ENCODE measurements at regions not wholly inside any gene's neighbourhood (a gene's known extent, or its start where the extent isn't known, plus 50 kb on each side); places are given as distances from the start of the nearest gene placed in this dataset.

DNA sequence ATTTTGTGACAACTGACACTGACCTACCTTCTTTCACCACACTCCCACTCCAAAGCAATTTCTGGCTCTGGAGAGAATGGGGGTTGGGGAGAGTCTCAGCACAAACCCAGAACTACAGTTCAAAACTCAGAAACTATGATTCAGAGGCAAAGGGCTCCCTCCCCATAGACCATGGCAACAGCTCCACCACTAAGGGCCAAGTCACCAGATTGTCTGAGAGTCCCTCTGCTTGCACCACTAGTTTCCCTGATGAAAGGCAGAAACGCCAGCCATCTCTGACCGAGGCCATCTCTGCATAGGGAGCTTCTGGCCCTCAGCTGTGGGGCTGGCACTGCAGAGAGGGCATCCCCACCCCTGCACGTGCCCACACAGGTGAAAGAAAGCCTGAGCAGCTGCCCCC is 112.4 kb upstream of the VSTM2B start (continued):
- TF ChIP-seq, protein P1, sequence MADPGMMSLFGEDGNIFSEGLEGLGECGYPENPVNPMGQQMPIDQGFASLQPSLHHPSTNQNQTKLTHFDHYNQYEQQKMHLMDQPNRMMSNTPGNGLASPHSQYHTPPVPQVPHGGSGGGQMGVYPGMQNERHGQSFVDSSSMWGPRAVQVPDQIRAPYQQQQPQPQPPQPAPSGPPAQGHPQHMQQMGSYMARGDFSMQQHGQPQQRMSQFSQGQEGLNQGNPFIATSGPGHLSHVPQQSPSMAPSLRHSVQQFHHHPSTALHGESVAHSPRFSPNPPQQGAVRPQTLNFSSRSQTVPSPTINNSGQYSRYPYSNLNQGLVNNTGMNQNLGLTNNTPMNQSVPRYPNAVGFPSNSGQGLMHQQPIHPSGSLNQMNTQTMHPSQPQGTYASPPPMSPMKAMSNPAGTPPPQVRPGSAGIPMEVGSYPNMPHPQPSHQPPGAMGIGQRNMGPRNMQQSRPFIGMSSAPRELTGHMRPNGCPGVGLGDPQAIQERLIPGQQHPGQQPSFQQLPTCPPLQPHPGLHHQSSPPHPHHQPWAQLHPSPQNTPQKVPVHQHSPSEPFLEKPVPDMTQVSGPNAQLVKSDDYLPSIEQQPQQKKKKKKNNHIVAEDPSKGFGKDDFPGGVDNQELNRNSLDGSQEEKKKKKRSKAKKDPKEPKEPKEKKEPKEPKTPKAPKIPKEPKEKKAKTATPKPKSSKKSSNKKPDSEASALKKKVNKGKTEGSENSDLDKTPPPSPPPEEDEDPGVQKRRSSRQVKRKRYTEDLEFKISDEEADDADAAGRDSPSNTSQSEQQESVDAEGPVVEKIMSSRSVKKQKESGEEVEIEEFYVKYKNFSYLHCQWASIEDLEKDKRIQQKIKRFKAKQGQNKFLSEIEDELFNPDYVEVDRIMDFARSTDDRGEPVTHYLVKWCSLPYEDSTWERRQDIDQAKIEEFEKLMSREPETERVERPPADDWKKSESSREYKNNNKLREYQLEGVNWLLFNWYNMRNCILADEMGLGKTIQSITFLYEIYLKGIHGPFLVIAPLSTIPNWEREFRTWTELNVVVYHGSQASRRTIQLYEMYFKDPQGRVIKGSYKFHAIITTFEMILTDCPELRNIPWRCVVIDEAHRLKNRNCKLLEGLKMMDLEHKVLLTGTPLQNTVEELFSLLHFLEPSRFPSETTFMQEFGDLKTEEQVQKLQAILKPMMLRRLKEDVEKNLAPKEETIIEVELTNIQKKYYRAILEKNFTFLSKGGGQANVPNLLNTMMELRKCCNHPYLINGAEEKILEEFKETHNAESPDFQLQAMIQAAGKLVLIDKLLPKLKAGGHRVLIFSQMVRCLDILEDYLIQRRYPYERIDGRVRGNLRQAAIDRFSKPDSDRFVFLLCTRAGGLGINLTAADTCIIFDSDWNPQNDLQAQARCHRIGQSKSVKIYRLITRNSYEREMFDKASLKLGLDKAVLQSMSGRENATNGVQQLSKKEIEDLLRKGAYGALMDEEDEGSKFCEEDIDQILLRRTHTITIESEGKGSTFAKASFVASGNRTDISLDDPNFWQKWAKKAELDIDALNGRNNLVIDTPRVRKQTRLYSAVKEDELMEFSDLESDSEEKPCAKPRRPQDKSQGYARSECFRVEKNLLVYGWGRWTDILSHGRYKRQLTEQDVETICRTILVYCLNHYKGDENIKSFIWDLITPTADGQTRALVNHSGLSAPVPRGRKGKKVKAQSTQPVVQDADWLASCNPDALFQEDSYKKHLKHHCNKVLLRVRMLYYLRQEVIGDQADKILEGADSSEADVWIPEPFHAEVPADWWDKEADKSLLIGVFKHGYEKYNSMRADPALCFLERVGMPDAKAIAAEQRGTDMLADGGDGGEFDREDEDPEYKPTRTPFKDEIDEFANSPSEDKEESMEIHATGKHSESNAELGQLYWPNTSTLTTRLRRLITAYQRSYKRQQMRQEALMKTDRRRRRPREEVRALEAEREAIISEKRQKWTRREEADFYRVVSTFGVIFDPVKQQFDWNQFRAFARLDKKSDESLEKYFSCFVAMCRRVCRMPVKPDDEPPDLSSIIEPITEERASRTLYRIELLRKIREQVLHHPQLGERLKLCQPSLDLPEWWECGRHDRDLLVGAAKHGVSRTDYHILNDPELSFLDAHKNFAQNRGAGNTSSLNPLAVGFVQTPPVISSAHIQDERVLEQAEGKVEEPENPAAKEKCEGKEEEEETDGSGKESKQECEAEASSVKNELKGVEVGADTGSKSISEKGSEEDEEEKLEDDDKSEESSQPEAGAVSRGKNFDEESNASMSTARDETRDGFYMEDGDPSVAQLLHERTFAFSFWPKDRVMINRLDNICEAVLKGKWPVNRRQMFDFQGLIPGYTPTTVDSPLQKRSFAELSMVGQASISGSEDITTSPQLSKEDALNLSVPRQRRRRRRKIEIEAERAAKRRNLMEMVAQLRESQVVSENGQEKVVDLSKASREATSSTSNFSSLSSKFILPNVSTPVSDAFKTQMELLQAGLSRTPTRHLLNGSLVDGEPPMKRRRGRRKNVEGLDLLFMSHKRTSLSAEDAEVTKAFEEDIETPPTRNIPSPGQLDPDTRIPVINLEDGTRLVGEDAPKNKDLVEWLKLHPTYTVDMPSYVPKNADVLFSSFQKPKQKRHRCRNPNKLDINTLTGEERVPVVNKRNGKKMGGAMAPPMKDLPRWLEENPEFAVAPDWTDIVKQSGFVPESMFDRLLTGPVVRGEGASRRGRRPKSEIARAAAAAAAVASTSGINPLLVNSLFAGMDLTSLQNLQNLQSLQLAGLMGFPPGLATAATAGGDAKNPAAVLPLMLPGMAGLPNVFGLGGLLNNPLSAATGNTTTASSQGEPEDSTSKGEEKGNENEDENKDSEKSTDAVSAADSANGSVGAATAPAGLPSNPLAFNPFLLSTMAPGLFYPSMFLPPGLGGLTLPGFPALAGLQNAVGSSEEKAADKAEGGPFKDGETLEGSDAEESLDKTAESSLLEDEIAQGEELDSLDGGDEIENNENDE (IDR thresholded peaks at IDR 0.05; ENCODE audit: insufficient replicate concordance, low read length) = no peak
- TF ChIP-seq PHF8 (conservative IDR thresholded peaks at IDR 0.05; ENCODE audit: low read depth, low read length) = no peak
- TF ChIP-seq MAX (IDR thresholded peaks at IDR 0.05) = no peak
- TF ChIP-seq CHD1 (IDR thresholded peaks at IDR 0.05; ENCODE audit: low read depth, low read length) = no peak
- no peak for TF ChIP-seq SIX5 (IDR thresholded peaks at IDR 0.05; ENCODE audit: low read depth, low read length)
- no peak for TF ChIP-seq KDM5A (IDR thresholded peaks at IDR 0.05; ENCODE audit: low read length)
- no peak for TF ChIP-seq CHD2 (IDR thresholded peaks at IDR 0.05; ENCODE audit: low read length)
- no peak for TF ChIP-seq EGR1 (IDR thresholded peaks at IDR 0.05; ENCODE audit: borderline replicate concordance, low read depth, low read length)
- no peak for TF ChIP-seq BCL11A (IDR thresholded peaks at IDR 0.05; ENCODE audit: low read depth in 2 of 2, low read length in 2 of 2)
- no peak for TF ChIP-seq POLR2AphosphoS5 (IDR thresholded peaks at IDR 0.05; ENCODE audit: low read depth, low read length)
